PC-3 (cell line): ENCODE measurements at regions not wholly inside any gene's neighbourhood (a gene's known extent, or its start where the extent isn't known, plus 50 kb on each side); places are given as distances from the start of the nearest gene placed in this dataset.

Source experiments
- EZH2 ChIP-seq: fragments of 300-600 bp; sonication (generic); IDR thresholded peaks from one replicate; pipeline ENCODE4 v1.6.1; 2017; ENCODE audit warnings: antibody characterized with exemption, mild to moderate bottlenecking, low read length; ENCODE audit not compliant: unreplicated experiment
- EZH2phosphoT487 ChIP-seq: fragments of 300-600 bp; sonication (generic); IDR thresholded peaks from 2 replicates; pipeline ENCODE4 v1.6.1; 2018; ENCODE audit warnings: mild to moderate bottlenecking, antibody characterized with exemption, low read length, borderline replicate concordance
- TF ChIP-seq, protein P1 (sequence below): fragments of 300-600 bp; sonication (generic); conservative IDR thresholded peaks from 2 replicates; pipeline ENCODE4 v1.5.1; 2017; ENCODE audit warnings: antibody characterized with exemption, low read depth, mild to moderate bottlenecking, low read length

DNA sequence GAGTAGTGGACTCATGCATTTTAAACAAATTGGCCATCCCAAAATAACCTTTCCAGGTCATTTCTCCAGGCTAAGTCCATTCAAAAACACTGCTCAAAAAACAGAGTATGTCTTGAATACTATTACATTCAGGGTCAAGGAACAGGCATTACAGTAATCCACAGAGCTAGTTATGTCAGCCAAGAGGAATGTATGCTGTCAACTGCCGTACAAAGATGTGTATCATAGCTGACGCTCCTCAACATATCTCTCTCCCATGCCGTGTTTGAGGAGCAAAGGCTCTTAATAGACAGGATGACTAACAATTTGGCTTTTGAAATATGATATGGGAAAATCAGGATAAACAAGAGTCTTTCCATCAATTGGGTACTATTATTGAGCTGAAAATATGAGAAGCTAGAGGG is 68.8 kb upstream of the KCTD1 start:
- TF ChIP-seq EZH2 (no peak), EZH2phosphoT487 (no peak)
- TF ChIP-seq, protein P1, sequence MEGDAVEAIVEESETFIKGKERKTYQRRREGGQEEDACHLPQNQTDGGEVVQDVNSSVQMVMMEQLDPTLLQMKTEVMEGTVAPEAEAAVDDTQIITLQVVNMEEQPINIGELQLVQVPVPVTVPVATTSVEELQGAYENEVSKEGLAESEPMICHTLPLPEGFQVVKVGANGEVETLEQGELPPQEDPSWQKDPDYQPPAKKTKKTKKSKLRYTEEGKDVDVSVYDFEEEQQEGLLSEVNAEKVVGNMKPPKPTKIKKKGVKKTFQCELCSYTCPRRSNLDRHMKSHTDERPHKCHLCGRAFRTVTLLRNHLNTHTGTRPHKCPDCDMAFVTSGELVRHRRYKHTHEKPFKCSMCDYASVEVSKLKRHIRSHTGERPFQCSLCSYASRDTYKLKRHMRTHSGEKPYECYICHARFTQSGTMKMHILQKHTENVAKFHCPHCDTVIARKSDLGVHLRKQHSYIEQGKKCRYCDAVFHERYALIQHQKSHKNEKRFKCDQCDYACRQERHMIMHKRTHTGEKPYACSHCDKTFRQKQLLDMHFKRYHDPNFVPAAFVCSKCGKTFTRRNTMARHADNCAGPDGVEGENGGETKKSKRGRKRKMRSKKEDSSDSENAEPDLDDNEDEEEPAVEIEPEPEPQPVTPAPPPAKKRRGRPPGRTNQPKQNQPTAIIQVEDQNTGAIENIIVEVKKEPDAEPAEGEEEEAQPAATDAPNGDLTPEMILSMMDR = no peak
